GM10266 (cell line): ENCODE measurements at regions not wholly inside any gene's neighbourhood (a gene's known extent, or its start where the extent isn't known, plus 50 kb on each side); places are given as distances from the start of the nearest gene placed in this dataset.

ENCODE experiments used
- DNase-seq: peaks from one replicate; pipeline ENCODE4 v3.0.0; 2012; ENCODE audit errors: extremely low spot score
- TF ChIP-seq, protein P1 (sequence below): IDR thresholded peaks from 2 replicates; pipeline ENCODE4 v1.5.1; 2012; ENCODE audit warnings: mild to moderate bottlenecking, low read depth; ENCODE audit not compliant: control insufficient read depth, insufficient read depth; ENCODE audit errors: missing control alignments

DNA sequence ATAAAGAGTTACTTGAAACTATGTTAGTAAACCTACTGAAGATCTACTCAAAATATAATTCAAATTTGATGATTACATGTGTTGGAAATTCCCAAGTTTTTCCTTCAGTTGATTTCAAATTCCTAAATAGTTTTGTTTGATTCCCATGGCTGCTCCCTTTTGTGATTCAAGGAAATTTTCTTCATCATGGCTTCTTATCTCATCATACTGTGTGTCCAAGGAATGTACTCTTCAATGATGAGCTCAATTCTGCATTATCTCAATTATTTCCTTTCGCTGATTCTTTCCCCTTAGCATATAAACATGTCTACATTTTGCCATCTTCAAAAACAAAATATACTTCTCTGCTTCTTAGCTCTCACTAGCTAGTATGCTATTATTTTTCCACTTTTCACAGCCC, 460.4 kb upstream of the NAALADL2 start:
- no peak for DNase-seq
- TF ChIP-seq, protein P1, sequence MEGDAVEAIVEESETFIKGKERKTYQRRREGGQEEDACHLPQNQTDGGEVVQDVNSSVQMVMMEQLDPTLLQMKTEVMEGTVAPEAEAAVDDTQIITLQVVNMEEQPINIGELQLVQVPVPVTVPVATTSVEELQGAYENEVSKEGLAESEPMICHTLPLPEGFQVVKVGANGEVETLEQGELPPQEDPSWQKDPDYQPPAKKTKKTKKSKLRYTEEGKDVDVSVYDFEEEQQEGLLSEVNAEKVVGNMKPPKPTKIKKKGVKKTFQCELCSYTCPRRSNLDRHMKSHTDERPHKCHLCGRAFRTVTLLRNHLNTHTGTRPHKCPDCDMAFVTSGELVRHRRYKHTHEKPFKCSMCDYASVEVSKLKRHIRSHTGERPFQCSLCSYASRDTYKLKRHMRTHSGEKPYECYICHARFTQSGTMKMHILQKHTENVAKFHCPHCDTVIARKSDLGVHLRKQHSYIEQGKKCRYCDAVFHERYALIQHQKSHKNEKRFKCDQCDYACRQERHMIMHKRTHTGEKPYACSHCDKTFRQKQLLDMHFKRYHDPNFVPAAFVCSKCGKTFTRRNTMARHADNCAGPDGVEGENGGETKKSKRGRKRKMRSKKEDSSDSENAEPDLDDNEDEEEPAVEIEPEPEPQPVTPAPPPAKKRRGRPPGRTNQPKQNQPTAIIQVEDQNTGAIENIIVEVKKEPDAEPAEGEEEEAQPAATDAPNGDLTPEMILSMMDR: no peak

DNA sequence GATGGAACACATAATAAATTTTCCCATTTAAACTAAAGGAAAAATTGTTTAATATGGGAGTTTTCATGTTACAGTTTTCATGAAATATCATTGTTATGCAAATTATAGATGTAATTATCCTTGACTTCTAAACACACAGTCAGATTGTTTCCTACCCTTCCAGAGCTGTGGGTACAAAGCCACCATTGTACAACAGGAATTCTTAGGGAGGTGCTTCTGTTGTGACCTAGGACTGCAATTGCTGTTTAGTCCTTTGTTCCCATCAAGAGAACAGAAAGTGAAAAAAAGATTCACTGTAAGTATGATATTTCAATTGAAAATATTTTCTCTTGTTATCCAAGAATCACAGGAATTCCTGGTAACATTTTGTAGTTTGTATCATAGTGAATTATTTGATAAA, 455.3 kb upstream of the NAALADL2 start:
- TF ChIP-seq, protein P1: no peak
- DNase-seq: no peak

DNA sequence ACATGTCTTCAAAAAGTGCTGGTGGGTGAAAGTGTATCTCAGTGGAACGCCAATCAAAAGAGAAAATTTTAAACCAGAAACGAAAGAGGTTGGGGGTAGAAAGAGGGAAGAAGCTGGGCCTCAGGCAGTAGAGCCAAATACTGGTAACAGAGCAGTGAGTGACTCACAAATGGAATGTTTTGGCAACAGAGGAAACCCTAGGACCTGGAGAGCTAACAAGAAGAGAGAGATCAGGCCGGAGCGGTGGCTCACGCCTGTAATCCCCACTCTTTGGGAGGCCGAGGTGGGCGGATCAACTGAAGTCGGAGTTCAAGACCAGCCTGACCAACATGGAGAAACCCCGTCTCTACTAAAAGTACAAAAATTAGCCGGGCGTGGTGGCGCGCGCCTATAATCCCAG, 450.8 kb upstream of the NAALADL2 start:
- DNase-seq: no peak
- TF ChIP-seq, protein P1: no peak

DNA sequence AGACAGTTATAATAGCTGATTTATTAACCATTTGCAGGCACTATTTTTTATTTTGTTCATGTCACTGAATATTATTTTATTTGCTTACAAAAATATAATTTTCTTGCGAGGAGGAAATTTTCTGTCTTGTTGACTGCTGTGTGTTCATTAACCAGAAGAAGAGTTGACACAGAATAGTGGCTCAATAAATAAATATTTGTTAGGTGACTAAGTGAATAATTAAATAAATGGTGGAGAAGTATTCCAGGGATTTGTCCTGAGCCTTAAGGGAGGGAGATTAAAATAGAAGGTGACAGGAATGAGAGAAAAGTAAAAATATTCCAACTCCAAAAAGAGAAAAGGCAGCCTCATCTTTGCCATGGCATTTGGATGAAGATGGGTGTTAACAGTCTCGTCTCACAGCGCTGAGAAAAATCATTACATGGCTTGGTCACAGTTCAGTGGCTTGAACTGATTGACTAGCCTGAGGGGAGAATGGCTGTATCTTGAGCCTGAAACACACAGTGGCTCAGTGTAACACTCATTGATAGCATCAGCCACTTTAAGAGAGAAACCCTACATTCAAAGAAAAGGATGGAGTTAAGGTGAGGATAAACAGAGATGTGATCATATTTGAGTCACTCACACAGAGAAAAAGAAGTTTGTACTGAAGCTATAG, 449.9 kb upstream of the NAALADL2 start:
- TF ChIP-seq, protein P1: no peak
- no peak for DNase-seq

DNA sequence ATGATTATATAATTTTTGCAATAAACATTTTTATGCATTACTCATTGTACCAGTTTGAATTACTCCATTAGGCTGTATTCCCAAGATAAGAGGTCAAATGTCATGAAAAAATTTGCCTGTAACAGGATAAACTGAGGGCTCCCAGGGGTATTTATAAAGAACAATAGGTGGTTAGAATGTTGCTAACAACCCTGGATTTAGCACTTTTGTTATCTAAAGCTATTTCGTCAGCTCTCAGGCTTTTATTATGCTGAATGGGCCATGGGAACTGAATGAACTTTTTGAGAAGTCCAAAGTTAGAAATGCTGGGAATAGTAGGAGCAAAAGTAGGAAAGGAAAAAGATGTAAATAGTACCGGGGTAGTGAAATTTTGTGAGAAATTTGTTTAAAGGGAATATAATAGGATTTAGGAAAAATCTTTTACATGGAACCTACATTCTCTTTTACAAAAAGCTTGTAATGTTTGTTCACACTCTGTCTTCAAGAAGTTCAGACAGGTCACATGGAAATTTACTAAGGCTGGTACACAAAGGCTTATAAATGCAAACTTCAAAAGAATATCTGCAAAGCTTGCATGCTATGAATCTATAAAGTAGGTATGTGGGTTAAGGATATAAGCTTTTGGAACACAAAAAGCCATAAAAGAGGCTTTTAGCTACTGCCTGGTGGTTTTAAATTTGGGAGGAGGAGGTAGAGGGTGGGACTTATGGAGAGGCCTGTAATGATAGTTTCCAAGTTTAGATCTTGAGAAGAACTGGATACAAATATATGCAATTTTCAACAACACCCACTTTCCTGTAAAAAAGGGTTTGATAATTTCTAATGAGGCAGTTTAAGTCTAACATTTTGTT, 445.8 kb upstream of the NAALADL2 start:
- no peak for DNase-seq
- TF ChIP-seq, protein P1: no peak

DNA sequence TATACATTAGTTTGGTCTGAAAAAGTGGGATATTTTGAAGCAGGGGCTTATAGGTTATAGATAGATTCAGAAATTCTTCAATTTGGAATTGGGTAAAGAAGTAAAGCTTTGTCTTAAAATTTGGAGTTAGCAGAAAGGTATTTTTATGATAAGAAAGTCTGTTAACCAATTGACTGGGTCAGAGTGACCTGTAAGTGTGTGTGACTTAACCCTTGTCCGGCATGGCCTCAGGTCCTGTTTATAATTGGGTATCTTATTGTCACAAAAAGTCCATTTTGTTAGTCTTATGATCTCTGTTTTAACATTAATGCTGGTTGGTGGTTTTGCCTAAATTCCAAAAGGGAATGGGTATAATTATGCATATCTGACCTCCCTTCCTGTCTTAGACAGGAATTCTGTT, 444.2 kb upstream of the NAALADL2 start:
- TF ChIP-seq, protein P1: no peak

DNA sequence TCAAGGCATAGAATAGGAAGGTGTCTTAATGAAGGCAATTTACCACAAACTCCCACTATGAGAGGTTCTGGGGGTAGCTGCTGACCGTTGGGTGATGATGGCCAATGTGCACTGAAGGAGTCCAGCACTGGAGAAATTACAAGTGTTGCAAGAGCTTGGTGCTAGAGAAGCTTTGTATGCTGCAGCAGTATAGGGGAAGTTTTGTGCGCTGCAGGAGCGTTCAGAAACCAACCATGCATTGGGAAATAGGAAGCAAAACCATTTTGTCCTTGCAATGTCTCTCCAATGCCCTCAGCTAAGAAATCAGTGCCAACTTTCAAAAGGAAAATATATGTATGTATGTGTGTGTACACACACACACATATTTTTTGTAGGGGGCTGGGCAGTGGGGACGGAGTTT, 441.6 kb upstream of the NAALADL2 start:
- TF ChIP-seq, protein P1: no peak
- no peak for DNase-seq

More for the DNA sequence above, 444.2 kb upstream of the NAALADL2 start:
- no peak for DNase-seq
